GM18511 (cell line): ENCODE measurements at regions not wholly inside any gene's neighbourhood (a gene's known extent, or its start where the extent isn't known, plus 50 kb on each side); places are given as distances from the start of the nearest gene placed in this dataset.
A peak's percentile ranks its signal among the peaks of the same experiment; 100 is the strongest.
"Not testable (repeated sequence)": the region's sequence is repeated elsewhere in the genome, so short reads cannot be mapped to it uniquely, and the experiment has no call there.

Experiments
- ATAC-seq: cut with Tn5 transposase; IDR thresholded peaks from one replicate; pipeline ENCODE4 v1.9.1; 2021; ENCODE audit warnings: mild to moderate bottlenecking, moderate library complexity; ENCODE audit not compliant: unreplicated experiment

GRCh38 chr2:138066139-138066806, 102.0 kb downstream of the HNMT start:
- ATAC-seq: no peak

GRCh38 chr2:138066841-138067240, 102.6 kb downstream of the HNMT start:
- ATAC-seq: no peak

- ATAC-seq: not testable (repeated sequence)
These were observed 104.4 kb downstream of the HNMT start for GRCh38 chr2:138068669-138069068.

- not testable (repeated sequence) for ATAC-seq
These were observed 106.9 kb downstream of the HNMT start for GRCh38 chr2:138071042-138071719.

- no peak for ATAC-seq
These were observed 107.7 kb downstream of the HNMT start for GRCh38 chr2:138071720-138072719.

- no peak for ATAC-seq
These were observed 113.9 kb downstream of the HNMT start for GRCh38 chr2:138078153-138078552.

- no peak for ATAC-seq
These were observed 115.7 kb downstream of the HNMT start for GRCh38 chr2:138079976-138080375.

- no peak for ATAC-seq
These were observed 117.2 kb downstream of the HNMT start for GRCh38 chr2:138081225-138082073.

GRCh38 chr2:138084206-138084605, 119.9 kb downstream of the HNMT start:
- ATAC-seq: no peak

- ATAC-seq: not testable (repeated sequence)
These were observed 121.2 kb downstream of the HNMT start for GRCh38 chr2:138085441-138085840.

GRCh38 chr2:138086576-138086975, 122.3 kb downstream of the HNMT start:
- ATAC-seq: no peak

GRCh38 chr2:138087751-138088593, 123.7 kb downstream of the HNMT start:
- no peak for ATAC-seq

GRCh38 chr2:138090330-138090729, 126.1 kb downstream of the HNMT start:
- ATAC-seq: peak; percentile 85

- ATAC-seq: no peak
These were observed 129.2 kb downstream of the HNMT start for GRCh38 chr2:138093455-138093854.

GRCh38 chr2:138094031-138094430, 129.8 kb downstream of the HNMT start:
- no peak for ATAC-seq

GRCh38 chr2:138095336-138095735, 131.1 kb downstream of the HNMT start:
- no peak for ATAC-seq

GRCh38 chr2:138099288-138099687, 135.0 kb downstream of the HNMT start:
- ATAC-seq: not testable (repeated sequence)

- no peak for ATAC-seq
These were observed 137.4 kb downstream of the HNMT start for GRCh38 chr2:138101718-138102117.

- no peak for ATAC-seq
These were observed 138.4 kb downstream of the HNMT start for GRCh38 chr2:138102664-138103063.

- no peak for ATAC-seq
These were observed 138.9 kb downstream of the HNMT start for GRCh38 chr2:138103156-138103555.
